Peyer's patch (tissue), 4 donors: ENCODE measurements at regions not wholly inside any gene's neighbourhood (a gene's known extent, or its start where the extent isn't known, plus 50 kb on each side); places are given as distances from the start of the nearest gene placed in this dataset.

Source experiments
- DNase-seq, 3 donors: peaks; one replicate each; pipeline ENCODE4 v3.0.0-alpha.2; 2017 to 2019
- H3K27ac ChIP-seq, 4 donors: fragments of 200-600 bp; sonication (generic); one replicate each; pipeline ENCODE4 v1.5.1; 2016 to 2019
- H3K27me3 ChIP-seq, 2 donors: fragments of 200-600 bp; sonication (generic); one replicate each; pipeline ENCODE4 v1.5.1; 2019
- H3K36me3 ChIP-seq, 3 donors: fragments of 200-600 bp; sonication (generic); one replicate each; pipeline ENCODE4 v1.5.1; 2016 to 2019
- H3K4me1 ChIP-seq, 4 donors: fragments of 200-600 bp; sonication (generic); one replicate each; pipeline ENCODE4 v1.5.1; 2016 to 2019
- H3K4me3 ChIP-seq, 4 donors: fragments of 200-600 bp; sonication (generic); 1 replicate in 3 of 4; 2 replicates in 1 of 4; pipeline ENCODE4 v1.5.1; 2016 to 2019; ENCODE audit warnings: mild to moderate bottlenecking in 1 of 4
- H3K9me3 ChIP-seq, 4 donors: fragments of 200-600 bp; sonication (generic); one replicate each; pipeline ENCODE4 v1.5.1; 2016 to 2019; ENCODE audit warnings: mild to moderate bottlenecking in 1 of 4
- POLR2A ChIP-seq, 2 donors: fragments of 450-650 bp; IDR thresholded peaks; one replicate each; pipeline ENCODE4 v1.5.1; 2017; ENCODE audit warnings: antibody characterized with exemption in 2 of 2, mild to moderate bottlenecking in 2 of 2, moderate library complexity in 2 of 2
- TF ChIP-seq, protein P1 (sequence below), 6 experiments: fragments of 450-650 bp in 4 of 6; fragments of 200-600 bp in 2 of 6; sonication (generic) in 1 of 6; IDR thresholded peaks; one replicate each; pipeline ENCODE4 v1.5.1; 2017 to 2019; ENCODE audit warnings: antibody characterized with exemption in 6 of 6, mild to moderate bottlenecking in 3 of 6, moderate library complexity in 1 of 6

DNA sequence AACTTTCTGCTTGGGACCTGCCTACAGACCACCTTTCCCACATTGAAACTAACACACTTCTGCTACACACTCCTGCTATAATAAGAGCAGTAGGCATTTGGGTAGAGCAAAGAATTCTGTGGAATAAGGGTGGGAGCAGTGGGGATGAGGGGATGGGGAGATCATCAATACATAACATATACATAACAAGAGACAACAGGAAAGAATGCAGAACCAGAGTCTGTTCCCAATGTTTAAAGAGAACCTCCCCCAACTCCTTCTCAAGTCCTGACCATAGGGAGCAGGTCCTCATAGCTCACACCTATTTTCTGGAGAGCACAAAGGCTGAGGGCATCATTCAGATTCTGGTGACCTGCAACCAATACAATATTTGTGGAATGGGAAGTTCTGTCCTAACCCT is 121.6 kb upstream of the BARHL2 start:
- no peaks in the 10 kb centered on the region for H3K36me3 ChIP-seq
- peaks cover 0 to 22% of the 10 kb centered on the region in 2 donors for H3K27me3 ChIP-seq

DNA sequence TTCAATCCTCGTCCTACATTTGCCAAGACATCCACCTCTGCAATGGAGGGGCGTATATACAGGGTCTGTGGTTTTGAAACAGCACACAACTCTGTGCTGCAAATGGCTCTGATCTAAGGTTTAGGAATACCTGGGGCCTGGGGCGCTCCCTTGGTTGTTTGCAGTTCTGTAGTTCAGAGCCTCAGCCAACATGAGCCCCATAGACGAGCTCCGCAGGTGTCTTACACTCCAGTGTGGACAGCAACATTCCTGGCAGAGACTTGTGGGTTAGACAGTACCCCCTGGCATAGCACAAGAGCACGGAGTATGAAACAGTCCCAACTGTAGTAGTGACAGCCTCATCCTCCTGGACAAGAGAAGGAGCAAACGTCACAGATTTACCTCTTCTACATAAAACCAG is 120.3 kb upstream of the BARHL2 start:
- TF ChIP-seq, protein P1, sequence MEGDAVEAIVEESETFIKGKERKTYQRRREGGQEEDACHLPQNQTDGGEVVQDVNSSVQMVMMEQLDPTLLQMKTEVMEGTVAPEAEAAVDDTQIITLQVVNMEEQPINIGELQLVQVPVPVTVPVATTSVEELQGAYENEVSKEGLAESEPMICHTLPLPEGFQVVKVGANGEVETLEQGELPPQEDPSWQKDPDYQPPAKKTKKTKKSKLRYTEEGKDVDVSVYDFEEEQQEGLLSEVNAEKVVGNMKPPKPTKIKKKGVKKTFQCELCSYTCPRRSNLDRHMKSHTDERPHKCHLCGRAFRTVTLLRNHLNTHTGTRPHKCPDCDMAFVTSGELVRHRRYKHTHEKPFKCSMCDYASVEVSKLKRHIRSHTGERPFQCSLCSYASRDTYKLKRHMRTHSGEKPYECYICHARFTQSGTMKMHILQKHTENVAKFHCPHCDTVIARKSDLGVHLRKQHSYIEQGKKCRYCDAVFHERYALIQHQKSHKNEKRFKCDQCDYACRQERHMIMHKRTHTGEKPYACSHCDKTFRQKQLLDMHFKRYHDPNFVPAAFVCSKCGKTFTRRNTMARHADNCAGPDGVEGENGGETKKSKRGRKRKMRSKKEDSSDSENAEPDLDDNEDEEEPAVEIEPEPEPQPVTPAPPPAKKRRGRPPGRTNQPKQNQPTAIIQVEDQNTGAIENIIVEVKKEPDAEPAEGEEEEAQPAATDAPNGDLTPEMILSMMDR (IDR thresholded peaks at IDR 0.05) = no peak
- no peak for TF ChIP-seq POLR2A (IDR thresholded peaks at IDR 0.05)
- H3K27ac ChIP-seq = no peak overlapping the region

More for the DNA sequence above, 121.6 kb upstream of the BARHL2 start:
- Histone ChIP-seq H3K27ac (no peak overlapping the region), H3K4me3 (no peak overlapping the region), H3K4me1 (peaks cover 3 to 12% (median 7%) of the 10 kb centered on the region in 4 donors), H3K9me3 (no peaks in the 10 kb centered on the region)
- TF ChIP-seq, protein P1 (IDR thresholded peaks at IDR 0.05) = no peak
- no peak for TF ChIP-seq POLR2A (IDR thresholded peaks at IDR 0.05)
- no peak for DNase-seq

DNA sequence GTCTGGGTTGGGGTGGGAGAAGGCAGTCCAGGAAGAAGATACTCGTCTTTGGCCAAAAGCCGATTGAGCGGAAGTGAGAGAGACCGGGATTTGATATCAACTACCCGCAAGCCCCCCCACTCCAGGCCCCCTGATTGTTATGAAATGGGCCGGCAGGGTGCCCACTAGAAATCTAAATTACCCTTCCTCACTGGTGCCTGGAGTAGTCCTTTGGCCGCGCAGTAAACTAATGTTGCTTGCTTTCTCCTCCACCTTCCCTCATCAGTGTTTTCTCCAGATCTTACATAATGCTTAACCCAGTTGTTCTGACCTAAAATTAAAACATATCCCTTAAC is 119.2 kb upstream of the BARHL2 start:
- H3K4me3 ChIP-seq = peak overlapping the region in 3 of 4 donors; percentile 34 to 44 (median 40)
- peaks cover 0 to 22% of the 10 kb centered on the region in 2 donors for H3K27me3 ChIP-seq
- no peak for DNase-seq
- no peaks in the 10 kb centered on the region for H3K36me3 ChIP-seq
- H3K9me3 ChIP-seq = no peaks in the 10 kb centered on the region
- peaks cover 3 to 12% (median 7%) of the 10 kb centered on the region in 4 donors for H3K4me1 ChIP-seq
- H3K27ac ChIP-seq = no peak overlapping the region
- TF ChIP-seq POLR2A (IDR thresholded peaks at IDR 0.05) = no peak
- TF ChIP-seq, protein P1 (IDR thresholded peaks at IDR 0.05) = no peak

More for the DNA sequence above, 120.3 kb upstream of the BARHL2 start:
- Histone ChIP-seq H3K4me3 (no peak overlapping the region), H3K36me3 (no peaks in the 10 kb centered on the region), H3K27me3 (peaks cover 0 to 22% of the 10 kb centered on the region in 2 donors), H3K4me1 (peaks cover 3 to 12% (median 7%) of the 10 kb centered on the region in 4 donors), H3K9me3 (no peaks in the 10 kb centered on the region)
- DNase-seq = no peak

DNA sequence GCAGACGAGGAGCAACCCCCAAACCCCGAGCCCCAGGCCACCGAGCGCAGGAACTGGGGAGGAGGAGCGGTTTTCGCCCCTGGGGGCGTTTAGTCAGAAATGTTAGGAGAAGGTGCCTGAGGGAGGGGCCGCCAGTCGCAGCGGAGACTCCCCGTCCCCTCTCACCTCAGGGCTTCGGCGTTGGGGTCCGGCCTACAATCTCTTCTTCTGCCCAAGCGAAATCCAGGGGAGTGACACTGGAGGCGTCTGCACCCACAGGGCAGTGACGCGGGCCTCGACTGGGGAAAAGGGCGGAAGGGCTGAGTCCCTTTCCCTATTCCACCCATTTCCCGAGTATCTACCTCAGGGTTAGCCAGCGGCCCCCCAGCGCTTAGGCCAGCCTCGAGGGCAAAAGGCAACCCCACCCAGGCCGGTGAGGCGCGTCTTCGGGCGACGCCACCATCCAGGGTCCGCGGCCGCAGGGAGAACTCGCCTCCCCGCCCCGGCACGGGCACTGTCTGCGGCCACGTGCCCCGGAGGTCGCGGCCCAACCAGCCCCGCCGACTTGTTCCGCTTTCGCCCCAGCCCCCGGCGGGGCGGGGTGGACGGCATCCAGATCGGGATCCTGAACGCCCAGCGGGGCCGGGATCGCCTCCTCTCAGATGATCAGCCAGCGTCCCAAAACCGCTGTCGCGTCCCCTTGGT is 118.7 kb upstream of the BARHL2 start:
- H3K4me3 ChIP-seq = peak overlapping the region in 3 of 4 donors; percentile 34 to 44 (median 40)
- peaks cover 0 to 22% of the 10 kb centered on the region in 2 donors for H3K27me3 ChIP-seq
- TF ChIP-seq POLR2A (IDR thresholded peaks at IDR 0.05) = no peak
- TF ChIP-seq, protein P1 (IDR thresholded peaks at IDR 0.05) = no peak
- peak in 1 of 3 donors; percentile 47 for DNase-seq
- no peaks in the 10 kb centered on the region for H3K9me3 ChIP-seq
- H3K4me1 ChIP-seq = peaks cover 3 to 12% (median 7%) of the 10 kb centered on the region in 4 donors
- H3K36me3 ChIP-seq = no peaks in the 10 kb centered on the region
- no peak overlapping the region for H3K27ac ChIP-seq

DNA sequence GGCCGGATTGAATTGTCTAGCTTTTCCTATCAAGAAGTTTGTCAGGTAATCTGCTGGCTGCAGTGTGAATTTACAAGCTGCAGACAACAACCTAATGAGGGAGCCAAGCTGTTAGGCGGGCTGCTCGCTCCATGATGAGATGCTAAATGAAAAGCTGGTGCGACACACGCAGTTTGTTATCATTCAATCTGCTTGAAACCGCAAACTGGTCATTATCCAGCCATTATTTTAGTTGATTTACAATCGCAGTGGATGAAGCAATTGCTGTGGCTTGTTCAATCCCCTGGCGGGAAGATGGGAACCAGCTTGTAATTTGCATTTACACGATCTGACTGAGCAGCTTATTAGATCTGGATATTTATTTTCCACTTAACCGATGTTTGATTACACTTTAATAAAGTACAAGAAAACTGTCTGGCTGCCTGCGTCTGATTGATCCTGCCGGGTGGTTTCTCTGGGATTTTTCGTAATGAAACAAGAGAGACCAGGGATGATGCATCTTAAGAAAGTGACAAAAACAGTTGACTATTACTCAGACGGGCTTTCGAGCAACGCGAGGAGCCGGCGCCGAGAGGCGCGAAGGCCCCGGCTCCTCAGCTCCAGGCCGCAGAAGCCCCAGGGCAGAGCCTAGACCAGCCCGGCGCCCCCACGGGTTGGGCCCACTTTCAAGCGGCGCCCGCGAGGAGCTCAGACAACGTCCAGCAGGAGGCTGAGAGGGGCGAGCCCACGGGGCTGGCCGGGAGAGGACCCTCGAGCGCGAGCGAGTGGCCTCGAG is 118.0 kb upstream of the BARHL2 start:
- TF ChIP-seq, protein P1 (IDR thresholded peaks at IDR 0.05) = no peak
- TF ChIP-seq POLR2A (IDR thresholded peaks at IDR 0.05) = no peak
- DNase-seq = no peak
- peaks cover 3 to 12% (median 7%) of the 10 kb centered on the region in 4 donors for H3K4me1 ChIP-seq
- no peaks in the 10 kb centered on the region for H3K9me3 ChIP-seq
- H3K27ac ChIP-seq = no peak overlapping the region
- H3K36me3 ChIP-seq = no peaks in the 10 kb centered on the region
- peak overlapping the region in 1 of 4 donors; percentile 44 for H3K4me3 ChIP-seq
- H3K27me3 ChIP-seq = peaks cover 0 to 22% of the 10 kb centered on the region in 2 donors
